H4 (cell line): ENCODE measurements at regions not wholly inside any gene's neighbourhood (a gene's known extent, or its start where the extent isn't known, plus 50 kb on each side); places are given as distances from the start of the nearest gene placed in this dataset.

Source experiments
- DNase-seq: peaks from one replicate; pipeline ENCODE4 v3.0.0-alpha.2; 2015; ENCODE audit warnings: low spot score

DNA sequence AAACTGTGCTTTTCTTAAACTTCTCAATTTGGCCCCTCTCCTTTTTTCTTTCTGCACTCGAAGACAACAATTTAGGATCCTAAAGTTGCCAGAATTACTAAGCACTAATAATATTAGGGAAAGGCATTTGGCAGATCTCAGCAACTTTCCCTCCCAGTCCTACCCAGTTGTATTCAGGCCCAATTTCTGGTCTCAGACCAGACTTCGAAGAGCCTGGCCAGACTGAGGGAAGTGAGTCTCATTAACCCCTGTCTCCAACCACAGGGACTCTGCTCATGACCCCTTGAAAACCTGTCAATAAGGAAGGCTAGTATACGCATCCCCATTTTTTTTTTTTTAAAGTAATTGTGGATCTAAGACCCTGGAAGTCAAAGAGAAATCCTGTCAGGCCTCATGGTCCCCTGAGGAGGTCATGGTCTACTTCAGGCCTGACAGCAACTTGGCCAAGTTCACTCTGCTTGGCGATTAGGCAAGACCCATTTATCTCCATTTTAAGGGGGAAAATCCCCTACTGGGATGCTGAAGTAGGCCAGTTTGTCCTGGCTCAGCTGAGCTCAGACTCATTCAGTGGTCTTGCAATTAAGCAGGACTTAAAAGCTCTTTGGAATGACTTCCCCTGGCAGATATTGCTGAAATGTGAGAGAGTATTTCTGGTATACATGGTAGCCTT lies 521.0 kb downstream of the FUT8 start:
- no peak for DNase-seq

DNA sequence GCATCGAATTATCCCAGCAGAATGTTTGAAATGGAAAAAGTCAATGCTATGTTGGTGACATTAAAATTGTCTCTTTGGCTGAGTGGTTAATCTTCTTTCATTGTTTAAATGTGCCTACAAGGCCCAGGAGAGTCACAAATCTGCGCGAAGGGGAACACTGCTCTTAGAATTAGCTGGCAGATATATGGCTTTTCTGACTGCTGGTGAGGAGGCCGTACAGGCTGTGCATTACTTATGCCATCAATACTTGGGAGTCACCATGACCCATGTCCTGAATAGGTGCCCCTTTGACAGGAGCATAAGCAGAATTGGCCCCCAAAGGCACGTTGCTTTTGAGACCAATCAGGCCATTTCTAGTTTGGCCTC lies 521.5 kb downstream of the FUT8 start:
- DNase-seq = no peak

DNA sequence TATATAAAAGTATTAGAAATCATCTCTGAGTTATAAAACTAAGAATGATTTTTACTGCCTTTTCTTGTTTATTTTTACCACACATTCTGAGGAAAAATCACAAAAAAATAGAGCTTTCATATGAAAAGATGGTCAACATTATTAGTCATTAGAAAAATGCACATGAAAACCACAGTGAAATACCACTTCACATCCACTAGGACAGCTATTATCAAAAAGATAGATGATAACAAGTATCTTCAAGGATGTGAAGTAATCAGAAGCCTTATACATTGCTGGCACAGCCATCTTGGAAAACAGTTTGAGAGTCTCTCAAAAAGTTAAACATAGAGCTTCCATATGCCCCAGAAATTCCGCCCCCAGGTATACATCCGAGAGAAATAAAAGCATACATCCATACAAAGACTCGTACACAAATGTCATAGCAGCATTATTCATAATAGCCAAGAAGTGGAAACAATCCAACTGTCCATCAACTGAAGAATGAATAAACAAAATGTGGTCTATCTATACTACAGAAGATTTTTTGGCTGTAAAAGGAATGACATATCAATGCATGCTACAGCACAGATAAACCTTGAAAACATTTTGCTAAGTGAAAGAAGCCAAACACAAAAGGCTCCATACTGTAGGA lies 523.9 kb downstream of the FUT8 start:
- no peak for DNase-seq

DNA sequence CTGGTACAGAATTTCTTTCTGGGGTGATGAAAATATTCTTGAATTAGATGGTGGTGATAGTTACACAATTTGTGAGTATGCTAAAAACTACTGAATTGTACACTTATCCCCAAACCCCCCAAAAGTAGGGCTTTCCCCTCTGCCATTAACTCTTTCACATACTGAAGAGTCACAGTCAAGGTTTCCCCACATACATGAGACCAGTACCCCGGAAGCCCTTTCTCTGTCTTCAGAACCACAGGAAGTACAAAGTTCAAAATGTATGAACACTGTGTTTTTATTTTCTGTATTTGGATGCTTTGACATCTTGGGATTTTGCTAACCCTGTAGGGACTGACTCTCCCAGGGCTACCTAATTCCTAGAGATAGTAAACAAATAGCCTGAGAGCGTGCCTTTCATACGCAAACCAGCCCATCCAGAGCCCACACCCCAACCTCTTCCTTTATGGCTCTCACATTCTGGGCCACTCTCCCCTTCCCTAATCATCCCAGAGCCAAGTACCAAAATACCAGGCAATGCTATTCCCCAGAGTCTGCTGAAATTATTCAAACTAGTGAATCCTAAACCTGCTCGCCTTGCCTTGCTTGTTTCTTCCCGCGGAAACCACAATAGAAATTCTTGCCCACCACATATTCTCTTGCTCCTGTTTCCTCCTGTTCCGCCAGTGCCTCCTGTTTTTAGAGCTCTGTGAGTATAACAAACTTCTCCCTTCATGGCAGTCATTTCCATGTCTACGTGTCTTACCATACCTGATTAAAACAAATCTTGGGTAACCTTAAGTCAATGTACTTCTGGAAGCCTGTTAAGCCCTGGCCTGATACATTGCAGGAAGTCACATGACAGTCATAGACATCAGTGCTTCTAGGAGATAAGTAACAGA lies 524.8 kb downstream of the FUT8 start:
- DNase-seq = no peak

DNA sequence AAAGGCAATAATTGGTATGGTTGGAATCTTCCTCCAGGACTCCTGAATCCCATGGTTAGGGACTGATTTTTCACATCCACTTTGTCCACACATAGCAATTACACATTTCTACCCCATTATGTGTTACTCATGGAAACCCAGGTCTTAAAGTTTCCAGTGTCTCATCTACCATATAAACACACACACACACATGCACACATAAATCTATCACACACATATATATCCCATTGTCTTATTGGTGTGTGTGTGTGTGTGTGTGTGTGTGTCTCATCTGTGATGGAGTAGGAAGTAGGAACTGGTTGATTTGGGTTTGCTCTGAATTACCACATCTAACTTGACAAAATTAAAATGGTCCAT lies 525.4 kb downstream of the FUT8 start:
- DNase-seq = no peak

DNA sequence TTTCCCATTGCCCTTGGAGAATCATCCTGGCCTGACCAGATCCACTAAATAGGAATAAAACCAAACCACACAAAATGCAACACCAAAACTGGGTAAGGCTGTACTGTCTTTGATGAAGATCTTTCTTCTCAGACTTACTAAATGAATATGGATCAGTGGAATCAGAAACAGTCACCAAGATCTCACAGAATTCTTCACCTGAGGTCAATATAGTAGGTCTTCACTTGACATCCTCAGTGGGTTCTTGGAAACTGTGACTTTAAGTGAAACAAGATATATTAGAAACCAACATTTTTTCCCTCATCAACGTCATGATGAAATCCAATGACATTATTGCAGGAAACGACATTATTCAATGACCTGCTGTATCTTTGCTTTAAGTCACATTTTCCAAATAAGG lies 526.2 kb downstream of the FUT8 start:
- DNase-seq = no peak

DNA sequence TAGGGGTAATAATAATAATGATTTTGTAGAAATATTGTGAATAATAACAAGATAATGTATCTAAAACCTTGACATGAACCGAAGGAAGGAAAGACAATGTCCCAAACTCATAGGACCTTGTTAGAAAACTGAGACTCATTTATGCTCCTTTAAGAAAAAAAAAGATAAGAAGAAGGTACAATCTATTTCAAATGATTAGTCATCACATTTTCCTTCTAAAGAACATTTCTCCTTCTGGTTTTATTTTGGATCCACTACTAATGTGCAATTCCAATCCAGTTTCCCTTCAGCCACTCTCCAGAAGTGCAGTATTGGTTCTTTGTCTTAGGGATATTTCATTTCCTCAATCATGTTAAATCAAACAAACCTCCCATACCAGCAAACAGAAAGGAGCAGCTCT lies 526.7 kb downstream of the FUT8 start:
- no peak for DNase-seq

DNA sequence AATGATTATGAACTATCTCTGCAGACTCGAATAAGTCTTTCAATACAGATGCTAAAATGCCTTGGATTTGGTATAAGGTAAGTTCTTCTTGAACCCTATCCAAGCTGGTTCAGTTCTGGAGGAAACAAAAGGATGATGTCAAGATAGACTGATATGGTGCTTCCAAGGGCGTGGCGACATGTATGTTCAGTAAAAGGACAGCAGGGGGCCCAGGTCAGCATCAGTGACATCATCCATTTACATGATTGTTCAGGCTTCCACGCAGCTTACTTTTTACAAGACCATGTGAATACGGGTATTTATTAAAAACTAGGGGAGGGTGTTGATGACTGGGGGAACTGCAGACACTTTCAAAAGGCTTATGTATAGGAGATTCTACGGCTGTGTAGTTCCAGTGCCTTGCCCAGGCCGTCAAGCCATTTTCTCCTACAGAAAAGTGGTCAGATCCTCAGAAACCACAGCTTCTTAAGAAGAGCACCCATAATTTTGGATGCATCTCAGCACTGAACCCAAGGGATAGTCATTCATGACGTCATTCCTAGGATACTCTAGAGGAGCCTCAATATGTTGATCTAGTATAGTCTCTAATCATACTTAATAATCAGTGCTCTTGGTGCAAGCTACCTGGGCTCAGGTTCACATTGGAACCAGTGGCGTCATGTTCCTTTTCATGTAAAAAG lies 527.7 kb downstream of the FUT8 start:
- peak; percentile 59 for DNase-seq

DNA sequence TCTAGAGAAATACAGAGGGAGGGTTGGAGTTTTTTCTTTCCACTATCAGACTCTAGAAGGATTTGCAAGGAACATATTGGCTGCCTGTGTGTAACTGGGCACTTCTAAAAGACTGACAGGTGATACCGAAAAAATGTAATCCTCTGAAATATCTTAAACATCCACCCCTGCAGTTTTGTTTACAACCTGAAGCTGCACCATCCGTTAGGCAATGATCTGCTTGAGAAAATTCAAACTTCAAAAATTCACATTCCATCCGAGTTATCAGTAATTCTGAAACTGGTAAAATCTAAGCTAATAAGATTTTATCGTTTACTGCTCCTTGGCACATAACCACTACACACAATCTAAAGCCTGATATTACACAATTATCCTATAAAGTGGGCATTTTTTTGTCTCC lies 528.6 kb downstream of the FUT8 start:
- no peak for DNase-seq

DNA sequence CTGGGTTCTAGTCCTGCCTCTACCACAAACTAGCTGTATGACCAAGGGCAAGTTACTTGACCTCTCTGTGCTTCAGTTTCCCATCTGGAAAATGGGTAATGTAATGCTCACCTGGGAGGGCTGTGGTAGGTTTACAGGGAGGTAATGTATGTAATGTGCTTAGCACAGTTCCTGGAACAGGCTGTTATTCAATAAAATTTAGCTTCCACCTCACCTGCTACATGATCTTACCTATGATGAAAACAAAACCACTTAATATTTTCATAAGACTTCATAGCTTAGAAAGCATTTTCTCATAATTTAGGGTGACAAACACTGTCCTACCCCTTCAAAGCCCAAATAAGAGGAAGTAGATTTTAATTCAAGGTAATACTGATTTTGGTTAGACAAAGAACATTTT lies 530.6 kb downstream of the FUT8 start:
- DNase-seq = no peak

DNA sequence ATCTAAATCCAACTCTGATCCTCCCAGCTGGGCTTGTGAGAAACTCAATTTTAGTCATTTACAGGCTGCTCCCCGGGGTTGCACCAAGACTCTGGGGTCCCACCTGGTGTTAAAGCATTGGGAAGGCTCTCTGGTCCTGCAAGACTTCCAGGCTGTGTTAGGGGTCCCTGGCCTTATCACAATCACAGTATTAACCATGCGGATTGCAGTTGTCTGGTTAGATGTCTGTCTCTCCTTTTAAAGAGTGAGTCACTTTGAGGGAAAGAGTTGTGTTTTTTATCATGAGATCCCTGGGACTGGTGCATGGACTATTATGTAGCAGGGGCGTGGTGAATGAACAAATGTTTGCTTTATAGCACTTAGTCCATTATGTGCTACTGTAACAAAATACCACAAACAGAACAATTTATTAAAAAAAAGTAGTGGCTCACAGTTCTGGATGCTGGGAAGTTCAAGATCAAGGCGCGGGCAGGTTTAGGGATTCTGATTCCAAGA lies 531.4 kb downstream of the FUT8 start:
- no peak for DNase-seq

DNA sequence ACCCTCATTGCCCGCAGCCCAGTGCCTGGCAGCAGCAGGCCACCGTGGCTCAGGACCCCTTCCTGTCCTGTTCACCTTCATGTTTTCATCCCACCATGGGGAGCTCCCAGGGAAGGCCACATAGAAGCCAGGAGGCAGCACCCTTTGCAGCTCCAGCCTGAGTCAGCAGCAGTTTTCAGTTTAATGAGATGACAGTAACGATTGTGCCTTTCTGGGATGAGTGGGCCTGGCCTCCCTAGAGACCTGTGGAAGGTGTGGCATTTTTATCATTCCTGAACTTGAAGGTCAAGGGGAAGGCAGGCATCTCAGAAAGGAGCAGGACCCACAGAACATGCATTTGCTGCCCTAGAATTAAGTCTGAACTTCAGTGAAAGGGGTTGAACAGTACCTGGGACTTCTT lies 532.8 kb downstream of the FUT8 start:
- DNase-seq = no peak

DNA sequence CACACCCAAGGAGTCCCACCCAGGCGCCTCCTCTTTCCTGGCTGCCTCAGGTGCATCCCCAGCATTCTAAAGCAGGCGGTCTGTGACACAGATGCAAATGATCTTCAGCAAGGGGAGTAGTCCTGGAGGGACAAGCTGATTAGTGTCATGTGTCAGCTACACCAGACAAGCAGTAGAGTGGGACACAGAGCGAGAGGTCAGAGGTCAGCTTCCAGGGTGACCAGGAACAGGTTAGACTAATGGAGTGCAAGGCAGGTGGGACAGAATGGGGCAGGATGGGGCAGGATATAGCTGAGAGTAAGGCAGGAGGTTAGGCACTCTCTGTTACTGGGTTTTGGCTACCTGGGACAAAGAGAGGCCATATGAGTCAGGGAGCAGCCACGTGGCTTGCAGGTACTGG lies 534.0 kb downstream of the FUT8 start:
- no peak for DNase-seq

DNA sequence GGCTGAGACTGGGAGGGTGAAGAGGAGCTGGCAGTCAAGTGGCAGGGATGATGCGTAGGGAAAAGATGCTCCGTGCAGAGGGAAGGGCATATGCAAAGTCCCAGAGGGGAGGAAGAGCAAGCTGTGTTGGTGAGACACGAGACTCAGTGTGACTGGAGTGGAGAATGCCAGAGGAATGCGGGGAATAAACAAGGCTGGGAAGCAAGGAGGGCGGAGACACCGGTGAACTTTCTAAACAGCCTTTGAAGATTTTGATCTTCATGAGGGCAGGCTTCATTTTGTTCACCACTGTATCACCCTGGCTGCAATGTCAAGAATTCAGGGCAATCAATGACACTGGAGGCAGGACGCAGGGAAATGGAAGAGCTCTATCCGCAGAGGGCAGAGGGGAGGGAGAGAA lies 535.8 kb downstream of the FUT8 start:
- DNase-seq = peak; percentile 14

DNA sequence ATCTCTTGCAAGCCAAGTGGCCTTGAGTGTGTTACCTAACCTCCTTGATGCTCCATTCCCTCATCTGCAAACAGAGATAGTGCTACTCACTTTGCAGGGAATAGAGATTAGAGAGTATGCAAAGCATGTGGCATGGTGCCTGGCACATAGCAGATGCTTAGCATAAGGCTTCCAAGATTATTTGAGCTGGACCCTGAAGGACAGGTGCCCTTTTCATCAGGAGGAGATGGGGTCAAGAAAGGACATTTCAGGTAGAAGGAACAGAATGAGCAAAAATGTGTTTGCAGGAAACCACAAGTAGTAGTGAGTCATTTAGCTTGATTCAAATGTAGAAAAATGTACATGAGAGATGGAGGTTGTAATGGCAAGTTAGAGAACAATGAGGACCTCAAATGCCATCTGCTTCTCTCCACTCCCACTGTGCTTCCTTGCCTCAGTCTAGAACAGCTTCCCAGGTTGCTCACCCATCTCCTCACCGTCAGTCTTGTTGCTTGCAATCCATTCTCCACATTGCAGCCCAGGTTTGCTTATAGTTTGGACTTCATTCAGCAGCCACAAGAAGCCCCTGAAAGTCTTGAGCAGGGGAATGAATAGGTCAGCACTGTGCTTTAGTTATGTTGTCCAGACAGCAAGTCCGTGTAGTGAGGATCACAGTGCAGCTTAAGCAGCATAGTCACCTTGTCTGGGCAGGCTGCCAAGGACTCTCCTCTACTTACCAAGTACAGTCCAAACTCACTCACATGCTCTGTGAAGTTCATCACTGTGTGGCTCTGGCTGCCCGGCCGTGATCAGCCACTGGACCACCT lies 536.3 kb upstream of the CCDC196 start:
- DNase-seq = peak; percentile 43

DNA sequence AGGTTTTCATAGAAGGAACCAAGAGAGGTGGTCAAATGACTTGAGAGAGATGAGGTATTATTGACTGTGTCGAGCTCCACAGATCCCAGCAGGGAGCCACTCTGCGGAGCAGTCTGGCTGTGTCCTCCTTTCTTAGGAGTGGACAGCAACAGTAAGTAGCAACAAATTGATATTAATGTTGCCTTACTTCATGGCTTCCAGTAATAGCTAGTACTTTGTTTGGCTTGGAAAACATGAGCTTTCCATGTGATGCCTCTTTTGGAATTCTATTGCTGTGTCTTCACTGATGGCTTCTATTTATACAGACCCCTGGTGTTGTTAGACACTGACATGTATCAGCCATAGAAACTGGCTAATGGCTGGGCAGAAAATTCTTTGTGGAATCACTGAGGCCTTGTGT lies 531.2 kb upstream of the CCDC196 start:
- no peak for DNase-seq

DNA sequence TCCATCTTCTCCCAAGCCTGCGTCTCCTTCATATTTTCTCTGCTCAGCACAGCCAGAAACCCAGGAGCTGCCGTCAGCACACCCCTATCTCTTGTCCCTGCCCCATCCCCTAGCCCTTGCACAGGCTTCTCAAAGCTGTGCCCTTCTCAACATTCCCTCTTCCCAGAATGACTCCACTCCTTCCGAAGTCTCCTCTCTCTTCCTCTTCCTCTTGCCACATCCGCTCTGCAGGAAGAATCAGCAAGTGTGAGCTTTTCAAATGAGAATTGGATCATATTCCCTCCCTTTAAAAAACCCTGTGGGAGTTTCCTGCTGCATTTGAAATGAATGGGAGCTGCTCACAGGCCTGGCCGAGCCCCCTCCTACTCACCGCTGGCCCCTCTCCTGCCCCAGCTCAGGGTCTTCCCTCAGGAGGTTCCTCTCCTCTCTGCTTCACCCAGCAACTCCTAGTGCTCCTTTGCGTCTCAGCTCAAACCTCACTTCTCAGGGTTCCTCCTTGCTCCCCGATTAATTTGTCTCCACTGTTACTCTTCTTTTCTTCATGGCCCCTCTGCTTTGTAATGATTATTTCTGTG lies 528.5 kb upstream of the CCDC196 start:
- no peak for DNase-seq

DNA sequence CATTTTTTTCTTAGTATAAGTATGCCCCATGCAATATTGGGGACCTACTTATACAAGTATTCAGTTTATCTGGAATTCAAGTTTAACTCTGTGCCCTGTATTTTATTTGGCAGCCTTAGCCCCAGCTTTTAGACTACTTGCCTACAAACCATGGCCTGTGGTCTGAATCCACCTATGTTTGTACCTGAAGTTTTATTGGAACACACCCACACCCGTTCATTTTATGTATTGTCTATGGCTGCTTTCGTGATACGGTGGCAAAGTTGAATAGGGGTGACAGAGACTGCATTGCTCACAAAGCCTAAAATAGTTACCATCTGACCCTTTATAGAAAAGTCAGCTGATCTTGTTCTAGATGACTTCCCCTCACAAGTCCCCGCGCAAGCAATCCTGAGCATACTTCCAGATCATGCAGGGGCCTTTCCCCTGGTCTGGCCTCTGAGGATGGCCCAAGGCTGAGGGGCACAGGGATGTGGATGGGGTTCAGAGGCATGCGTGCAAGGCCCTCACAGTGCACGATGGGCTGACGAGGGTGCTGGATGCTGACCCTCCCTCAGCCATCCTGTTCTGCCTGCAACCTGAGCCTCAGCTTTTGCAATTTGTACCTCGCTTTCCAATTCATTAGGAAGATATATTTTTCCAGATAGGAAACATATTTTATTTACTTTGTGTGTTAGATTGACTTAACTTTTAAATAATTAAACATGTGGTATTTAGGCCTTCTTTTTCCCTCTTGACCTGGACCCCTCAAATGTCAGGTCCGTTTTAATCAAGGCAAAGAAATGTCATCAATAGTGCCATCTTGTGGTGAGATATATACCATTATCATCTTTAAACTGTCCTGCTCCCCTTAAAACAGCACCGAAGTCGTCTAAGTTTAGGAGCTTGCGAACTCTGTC lies 527.3 kb upstream of the CCDC196 start:
- peak; percentile 39 for DNase-seq

DNA sequence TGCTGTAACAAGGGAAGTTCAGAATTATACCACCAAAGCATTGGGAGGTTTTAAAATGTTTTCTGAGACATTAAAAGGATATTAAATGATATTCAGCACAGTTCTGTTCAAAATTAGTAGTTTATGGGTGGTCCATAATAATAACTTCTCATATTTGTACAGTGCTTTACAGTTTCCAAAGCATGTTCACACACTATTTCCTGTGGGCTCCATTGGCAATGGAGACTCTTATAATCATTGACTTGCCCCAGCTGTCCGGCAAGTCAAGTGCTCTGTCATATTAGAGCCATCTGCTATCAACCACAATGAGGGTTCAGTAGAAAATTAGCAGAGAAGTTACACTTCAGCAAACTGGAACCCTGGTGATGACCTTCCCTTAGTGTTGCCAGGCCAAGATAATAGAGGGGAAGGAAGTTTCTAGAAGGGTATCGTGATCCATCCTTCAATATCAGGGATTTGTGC lies 526.6 kb upstream of the CCDC196 start:
- DNase-seq = no peak

DNA sequence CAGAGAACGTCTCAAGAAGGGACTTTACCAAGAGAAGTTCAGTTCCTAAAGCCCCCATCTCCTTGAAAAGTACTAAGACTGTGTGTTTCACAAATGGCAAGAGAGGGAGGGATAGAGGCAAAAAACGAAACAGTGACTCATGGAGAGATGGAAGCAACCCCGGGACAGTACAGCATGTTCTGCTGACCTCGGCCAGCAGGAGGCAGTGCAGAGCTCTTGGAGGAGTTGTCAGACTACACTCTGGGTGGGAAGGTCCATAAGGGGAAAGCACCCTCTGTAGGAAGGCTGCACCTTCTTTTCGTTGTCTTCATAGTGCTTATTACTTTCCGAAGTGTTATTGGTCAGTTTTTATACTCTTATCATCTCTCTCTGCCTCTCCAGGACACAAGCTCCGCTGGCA lies 525.2 kb upstream of the CCDC196 start:
- peak; percentile 66 for DNase-seq
